ENCODE measurements at regions not wholly inside any gene's neighbourhood (a gene's known extent, or its start where the extent isn't known, plus 50 kb on each side); places are given as distances from the start of the nearest gene placed in this dataset.
"Not testable (repeated sequence)": the region's sequence is repeated elsewhere in the genome, so short reads cannot be mapped to it uniquely, and the experiment has no call there.

- DNase-seq, result no peak
Observed at GRCh38 chr20:55390791-55391190, 614.5 kb downstream of the CBLN4 start.

DNA sequence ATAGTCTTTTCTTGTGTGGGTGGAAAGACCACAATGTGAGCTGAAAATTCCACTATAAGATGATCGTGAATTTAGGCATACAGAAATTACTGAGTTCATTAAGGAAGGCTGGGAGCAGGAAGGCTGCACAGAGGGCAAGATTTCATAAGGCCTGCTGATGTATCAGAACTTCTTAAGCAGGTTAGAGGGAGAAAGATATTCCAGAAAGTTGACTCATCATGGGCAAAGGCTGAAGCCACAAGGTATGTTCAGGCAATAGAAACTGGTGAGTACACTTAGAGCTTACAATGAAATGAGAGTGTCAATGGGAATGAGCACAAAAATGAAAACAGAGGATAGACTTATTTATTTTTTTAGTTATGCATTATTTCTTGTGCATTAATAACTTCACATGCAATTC, 618.6 kb downstream of the CBLN4 start:
- no peak for DNase-seq

GRCh38 chr20:55375920-55376319, 629.4 kb downstream of the CBLN4 start:
- DNase-seq, result no peak

DNA sequence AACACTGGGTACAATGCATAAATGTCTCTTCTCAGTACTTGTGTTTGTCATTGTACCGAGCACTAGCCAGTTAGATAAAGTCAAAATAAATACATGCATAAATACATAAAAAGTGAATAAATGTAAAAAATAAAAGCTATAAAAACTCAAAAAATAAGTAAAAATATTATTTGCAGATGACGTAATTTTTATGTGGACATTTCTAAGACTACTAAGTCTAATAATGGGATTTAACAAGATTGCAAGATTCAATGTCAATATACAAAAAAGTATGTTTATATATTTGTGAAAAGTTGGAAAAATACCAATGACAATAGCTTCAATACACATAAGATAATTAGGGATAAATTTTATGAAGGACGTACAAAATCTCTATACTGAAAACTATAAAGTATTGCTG, 639.6 kb downstream of the CBLN4 start:
- no peak for DNase-seq

GRCh38 chr20:55360895-55361294, 644.4 kb downstream of the CBLN4 start:
- DNase-seq, result no peak

GRCh38 chr20:55354720-55355119, 650.6 kb downstream of the CBLN4 start:
- no peak for DNase-seq

- no peak for DNase-seq
Observed at GRCh38 chr20:55353206-55353605, 652.1 kb downstream of the CBLN4 start.

DNA sequence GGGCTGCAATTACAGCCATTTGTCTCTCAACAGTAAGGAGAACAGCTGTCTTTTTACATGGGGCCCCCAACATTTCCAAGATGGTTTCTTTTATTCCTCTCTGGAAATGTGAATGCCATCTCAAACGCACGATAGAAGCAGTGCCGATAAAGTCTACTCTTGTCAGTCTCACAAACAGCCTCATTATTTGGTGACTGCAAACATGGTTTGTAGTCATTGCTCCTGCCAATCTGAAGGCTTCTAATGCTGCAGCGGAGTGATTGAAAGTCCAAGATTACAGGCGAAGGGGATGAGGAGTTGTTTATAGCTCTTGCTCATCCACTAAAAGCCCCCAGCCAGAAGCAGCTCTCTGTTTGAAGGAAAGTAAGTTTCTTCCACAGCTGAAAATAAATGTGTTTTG, 657.1 kb downstream of the CBLN4 start:
- DNase-seq, result no peak

GRCh38 chr20:55342822-55343221, 662.5 kb downstream of the CBLN4 start:
- DNase-seq, result no peak

- no peak for DNase-seq
Observed at GRCh38 chr20:55333798-55334197, 671.5 kb downstream of the CBLN4 start.

GRCh38 chr20:55329108-55329507, 676.2 kb downstream of the CBLN4 start:
- no peak for DNase-seq

- DNase-seq, result no peak
Observed at GRCh38 chr20:55322745-55323144, 682.6 kb downstream of the CBLN4 start.

- no peak for DNase-seq
Observed at GRCh38 chr20:55316753-55317152, 688.6 kb downstream of the CBLN4 start.

GRCh38 chr20:55310844-55311243, 694.5 kb downstream of the CBLN4 start:
- not testable (repeated sequence) for DNase-seq

GRCh38 chr20:55291261-55291660, 714.1 kb downstream of the CBLN4 start:
- DNase-seq, result no peak

DNA sequence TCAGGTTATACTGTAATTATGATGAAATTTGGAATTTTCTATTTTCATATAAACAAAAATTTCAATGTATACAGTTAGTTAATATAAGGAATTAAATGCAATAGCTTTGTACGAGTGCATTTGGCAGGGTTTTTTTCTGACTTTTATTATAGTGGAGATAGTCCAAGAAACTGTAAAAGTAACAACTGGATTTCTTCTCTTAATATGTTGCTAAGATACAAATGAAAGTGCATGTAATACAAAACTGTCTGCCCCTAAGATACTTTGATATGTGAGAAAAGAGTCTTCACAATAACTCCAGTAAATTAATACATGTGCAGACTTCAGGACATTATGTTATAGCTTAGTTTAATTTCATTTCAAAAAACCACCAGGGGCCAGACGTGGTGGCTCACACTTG, 721.4 kb downstream of the CBLN4 start:
- no peak for DNase-seq

- no peak for DNase-seq
Observed at GRCh38 chr20:55273149-55273548, 732.2 kb downstream of the CBLN4 start.

- DNase-seq, result no peak
Observed at GRCh38 chr20:55271371-55271770, 733.9 kb downstream of the CBLN4 start.

- no peak for DNase-seq
Observed at GRCh38 chr20:55269913-55270312, 735.4 kb downstream of the CBLN4 start.

- DNase-seq, result no peak
Observed at GRCh38 chr20:55266361-55266760, 739.0 kb downstream of the CBLN4 start.

- DNase-seq, result no peak
Observed at GRCh38 chr20:55264703-55265239, 740.5 kb downstream of the CBLN4 start.

GRCh38 chr20:55258559-55258958, 746.8 kb downstream of the CBLN4 start:
- no peak for DNase-seq

- DNase-seq, result no peak
Observed at GRCh38 chr20:55255016-55255415, 750.3 kb downstream of the CBLN4 start.

DNA sequence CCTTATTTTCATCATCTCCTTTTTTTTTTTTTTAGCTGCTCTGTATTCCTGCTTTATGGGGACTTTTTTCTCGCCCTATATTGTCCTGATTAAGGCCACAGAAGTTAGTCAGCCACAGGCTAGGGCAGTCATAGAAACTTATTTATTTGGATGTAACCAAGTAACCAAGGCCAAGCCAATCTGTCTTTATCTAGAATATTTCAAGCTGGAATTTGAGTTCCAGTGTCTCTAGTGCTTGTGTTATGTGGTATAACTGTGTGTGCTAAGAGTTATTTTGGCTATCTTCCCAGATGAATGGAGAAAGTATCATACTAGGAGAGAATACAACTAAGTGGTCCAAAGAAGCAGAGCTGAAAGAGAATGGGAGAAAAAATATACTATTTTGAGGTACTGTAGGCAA, 751.5 kb downstream of the CBLN4 start:
- no peak for DNase-seq

- DNase-seq, result no peak
Observed at GRCh38 chr20:55252521-55252920, 752.8 kb downstream of the CBLN4 start.

DNA sequence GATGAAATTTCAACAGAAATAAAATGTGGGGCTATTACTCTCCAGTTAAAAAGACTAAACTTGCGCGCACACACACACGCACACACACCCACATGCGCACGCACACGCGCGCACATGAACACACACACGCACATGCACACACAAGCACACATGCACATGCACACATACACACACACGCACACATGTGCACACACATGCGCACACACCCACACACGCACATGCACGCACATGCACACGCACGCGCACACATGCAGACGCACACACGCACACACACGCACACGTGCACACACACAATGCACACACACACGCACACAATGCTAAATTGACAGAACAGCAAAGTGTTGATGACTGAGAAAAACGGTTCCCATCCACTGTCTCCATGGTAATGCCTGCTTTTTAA, 754.1 kb downstream of the CBLN4 start:
- DNase-seq, result no peak

Measured in suppressor macrophage (primary cell).